Fibroblast of skin of left quadriceps (primary cell): ENCODE measurements at regions not wholly inside any gene's neighbourhood (a gene's known extent, or its start where the extent isn't known, plus 50 kb on each side); places are given as distances from the start of the nearest gene placed in this dataset.

Experiments
- DNase-seq, 2 experiments: peaks; one replicate each; pipeline ENCODE4 v3.0.0-alpha.2; 2013; ENCODE audit warnings: low read depth in 2 of 2

DNA sequence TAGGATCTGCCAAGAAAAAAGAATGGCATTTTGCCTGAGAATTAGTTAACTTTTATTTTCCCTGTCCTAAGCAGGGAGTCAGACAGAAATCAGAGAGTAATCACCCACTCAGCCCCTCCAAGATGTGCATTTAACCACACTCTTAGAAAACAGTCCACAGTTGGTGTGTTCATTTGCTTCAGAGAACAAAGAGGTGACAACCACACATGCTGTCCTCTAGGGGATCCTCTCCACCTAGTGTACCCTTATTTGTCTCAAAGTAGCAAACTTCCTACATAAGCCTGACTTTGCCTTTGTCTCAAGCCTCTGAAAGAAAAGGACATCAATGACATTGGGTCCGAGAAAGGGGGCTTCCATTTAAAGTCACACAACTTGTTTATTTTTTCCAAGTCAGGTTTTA is 107.0 kb upstream of the RFC3 start:
- no peak for DNase-seq

DNA sequence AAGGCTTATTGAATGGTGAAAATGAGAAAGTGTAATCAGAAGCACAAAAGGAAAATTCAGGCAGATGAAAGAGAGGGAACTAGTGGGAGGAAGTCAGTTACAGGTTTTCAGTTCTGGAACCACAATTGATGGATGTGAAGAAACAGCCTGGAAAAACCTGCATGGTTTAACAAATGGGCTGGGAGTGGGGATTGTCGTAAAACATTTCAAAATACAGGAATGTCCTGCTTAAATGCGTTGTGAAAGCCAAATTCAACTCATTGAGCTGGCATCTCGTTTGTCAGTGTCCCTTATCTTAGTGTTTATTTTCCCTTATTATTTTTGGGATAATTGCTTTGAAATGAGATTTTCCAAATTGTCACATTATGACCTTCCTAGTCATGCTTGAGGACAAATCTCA is 106.5 kb upstream of the RFC3 start:
- DNase-seq: no peak

DNA sequence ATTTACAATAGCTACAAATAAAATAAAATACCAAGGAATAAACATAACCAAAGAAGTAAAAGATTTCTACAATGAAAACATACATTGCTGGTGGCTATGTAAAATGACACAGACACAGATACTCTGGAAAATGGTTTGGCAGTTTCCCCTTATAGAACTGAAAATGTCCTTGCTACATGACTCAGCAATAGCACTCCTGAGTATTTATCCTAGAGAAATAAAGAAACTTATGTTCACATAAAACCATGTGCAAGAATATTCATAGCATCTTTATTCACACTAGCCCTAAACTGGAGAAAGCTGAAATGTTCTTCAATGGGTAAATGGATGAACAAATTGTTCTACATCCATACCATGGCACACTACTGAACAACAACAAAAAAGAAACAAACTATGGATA is 100.2 kb upstream of the RFC3 start:
- no peak for DNase-seq

DNA sequence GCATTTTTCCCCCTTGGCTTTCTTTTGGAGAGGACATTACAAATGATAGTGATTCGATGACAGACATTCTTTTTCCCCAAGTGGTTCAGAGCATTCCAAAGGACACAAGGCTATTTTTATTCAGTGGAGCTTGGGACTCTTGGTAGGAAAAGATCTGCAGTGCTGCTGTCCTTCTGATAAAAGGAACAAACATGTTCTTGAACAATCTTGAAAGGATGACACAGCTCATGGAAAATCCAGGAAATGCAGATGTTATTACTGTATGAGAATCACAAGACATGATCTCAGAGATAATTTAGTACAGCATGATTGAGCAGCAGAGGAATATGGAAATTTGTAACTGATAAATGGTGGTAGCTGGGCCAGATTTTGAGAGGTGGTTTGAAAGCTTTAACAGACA is 96.2 kb upstream of the RFC3 start:
- DNase-seq: peak; percentile 16 to 25

DNA sequence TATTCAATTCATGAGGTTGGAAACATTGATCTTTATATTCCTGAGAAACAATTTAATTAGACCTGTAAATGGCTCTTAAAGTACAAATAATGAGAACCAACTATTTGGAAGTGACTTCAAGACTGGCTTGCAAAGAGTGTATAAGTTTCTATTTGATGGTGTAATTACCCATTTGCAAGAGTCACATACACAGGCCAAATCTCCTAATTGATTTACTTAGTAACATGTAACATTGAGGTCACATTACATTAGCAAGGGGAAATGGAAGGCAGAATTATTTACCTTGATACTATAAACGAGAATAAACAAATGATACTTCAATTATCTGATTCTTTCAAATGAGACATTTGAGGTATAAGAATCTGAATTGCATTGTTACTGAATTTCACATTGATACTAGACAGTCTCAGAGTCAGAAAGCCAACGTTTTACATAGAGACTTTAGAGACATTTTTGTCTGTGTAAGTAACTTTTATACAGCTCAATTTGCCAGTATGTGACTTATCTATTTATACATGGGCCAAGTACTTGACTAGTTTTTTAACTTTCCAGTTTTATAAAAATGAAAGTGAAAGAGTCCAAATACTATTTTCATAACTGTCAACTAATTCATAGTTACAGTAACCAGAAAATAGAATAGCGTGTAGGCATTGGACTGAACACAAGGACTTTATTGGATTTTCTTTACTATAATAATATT is 95.6 kb upstream of the RFC3 start:
- DNase-seq: no peak

DNA sequence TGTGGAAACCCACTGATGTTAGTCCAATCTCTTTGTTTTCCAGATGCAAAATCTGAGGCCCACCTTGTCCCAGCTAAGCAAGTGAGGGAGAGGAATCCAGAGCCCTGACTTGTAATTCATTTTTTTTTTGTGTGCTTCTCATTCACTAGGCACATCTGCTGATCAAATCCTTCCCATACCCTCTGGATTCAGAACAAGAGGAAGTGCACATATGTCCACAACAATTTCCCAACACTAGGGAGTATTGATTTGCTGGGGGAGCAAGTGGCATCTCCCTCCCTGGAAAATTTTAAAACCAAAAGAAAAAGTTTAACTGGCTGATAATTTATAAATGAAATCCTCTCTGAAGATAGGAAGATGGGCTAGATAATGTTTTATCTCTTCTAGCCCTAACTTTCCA is 94.6 kb upstream of the RFC3 start:
- no peak for DNase-seq

DNA sequence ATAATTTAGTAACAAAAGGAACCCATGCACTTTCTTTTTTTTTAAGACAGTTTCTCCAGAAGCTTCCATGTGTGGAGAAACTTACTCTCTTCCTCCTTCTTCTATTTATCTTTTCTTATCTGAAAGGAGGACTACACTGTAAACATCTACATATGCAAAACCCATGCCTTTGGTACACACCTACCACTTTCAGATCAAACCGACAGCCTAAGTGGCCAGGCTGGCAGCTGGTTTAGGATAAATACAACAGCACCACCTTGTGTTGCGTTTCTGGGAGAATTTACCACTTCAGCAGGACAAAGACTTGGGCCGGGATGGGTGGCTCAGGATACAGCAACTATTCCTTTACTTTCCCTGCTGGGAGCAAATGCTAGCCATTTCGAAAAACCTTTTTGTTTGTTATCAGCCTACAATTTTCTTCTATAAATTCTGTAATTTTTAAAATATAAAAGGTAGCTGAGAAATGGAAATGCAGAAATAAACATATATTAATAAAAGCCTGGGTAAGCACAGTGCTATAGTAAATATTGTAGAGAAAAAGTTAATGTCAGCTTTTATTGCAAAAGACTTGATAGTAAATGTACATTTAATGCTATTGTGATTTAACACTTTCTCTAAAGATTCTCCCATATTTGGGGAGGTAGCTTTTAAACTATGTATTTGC is 94.0 kb upstream of the RFC3 start:
- peak; percentile 55 to 63 for DNase-seq

GRCh38 chr13:33725340-33725739 is 92.6 kb upstream of the RFC3 start:
- DNase-seq: no peak

DNA sequence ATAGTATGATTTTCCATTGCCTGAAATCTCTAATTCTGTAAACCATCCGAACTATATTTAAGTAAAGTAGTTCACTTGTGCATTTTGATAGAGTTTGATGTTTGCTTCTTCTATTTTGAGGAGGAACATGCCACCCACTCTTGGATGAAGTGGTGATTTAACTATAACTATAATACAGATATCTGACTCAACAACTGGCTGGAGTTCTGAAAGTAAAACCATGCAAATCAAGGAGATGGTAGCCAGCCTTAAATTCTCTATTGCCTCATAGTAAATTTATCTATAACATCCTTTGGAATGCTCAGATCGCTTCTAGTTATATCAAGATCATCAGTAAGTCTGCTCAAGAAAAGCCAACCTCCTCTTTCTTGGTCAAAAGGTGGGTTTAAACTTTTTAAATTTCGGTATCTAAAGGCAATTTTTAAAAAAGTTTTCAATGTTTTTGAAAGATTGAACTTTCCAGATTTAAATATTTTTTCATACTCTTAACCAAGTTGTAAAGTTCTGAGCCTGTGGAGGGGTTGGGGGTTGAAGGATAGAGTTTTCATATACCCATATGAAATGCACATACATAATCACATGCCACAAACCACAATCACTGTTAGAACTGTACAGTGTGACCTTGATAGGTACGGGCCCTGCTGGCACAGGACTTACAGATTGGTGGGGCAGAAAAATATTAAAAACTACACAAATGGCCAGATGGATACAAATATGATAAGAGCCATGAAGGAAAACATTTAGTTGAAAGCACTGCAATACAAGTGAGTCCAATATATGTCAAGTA is 90.5 kb upstream of the RFC3 start:
- DNase-seq: no peak

GRCh38 chr13:33728271-33729037 is 89.5 kb upstream of the RFC3 start:
- DNase-seq: no peak

GRCh38 chr13:33730147-33730546 is 87.8 kb upstream of the RFC3 start:
- DNase-seq: no peak

- no peak for DNase-seq
Observed at GRCh38 chr13:33730619-33731018, 87.3 kb upstream of the RFC3 start.

- no peak for DNase-seq
Observed at GRCh38 chr13:33735276-33735675, 82.7 kb upstream of the RFC3 start.

DNA sequence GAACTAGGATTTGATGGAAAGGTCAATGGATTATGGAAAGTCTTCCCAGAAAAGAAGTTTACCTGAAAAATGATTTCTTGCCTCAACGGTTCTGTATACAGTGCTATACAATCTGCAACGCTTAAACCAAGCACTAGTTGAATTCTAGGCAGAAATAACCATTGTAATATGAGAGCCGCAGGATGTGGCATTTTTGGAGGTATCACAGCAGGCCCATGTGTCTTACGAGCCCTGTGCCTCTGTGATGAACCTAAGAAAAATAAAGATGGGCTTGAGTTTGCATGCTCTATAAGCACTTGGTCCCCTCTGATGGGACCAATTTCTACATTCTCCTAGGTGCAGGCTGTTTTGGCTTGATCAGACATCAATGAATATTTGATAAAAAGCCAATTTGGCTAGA is 78.7 kb upstream of the RFC3 start:
- DNase-seq: no peak

GRCh38 chr13:33740134-33740538 is 77.8 kb upstream of the RFC3 start:
- peak; percentile 37 to 42 for DNase-seq

GRCh38 chr13:33742321-33742720 is 75.6 kb upstream of the RFC3 start:
- DNase-seq: no peak

GRCh38 chr13:33743438-33744368 is 74.2 kb upstream of the RFC3 start:
- DNase-seq: no peak

GRCh38 chr13:33744589-33745369 is 73.2 kb upstream of the RFC3 start:
- DNase-seq: no peak

GRCh38 chr13:33745370-33746324 is 72.3 kb upstream of the RFC3 start:
- no peak for DNase-seq
